ENCODE measurements at regions not wholly inside any gene's neighbourhood (a gene's known extent, or its start where the extent isn't known, plus 50 kb on each side); places are given as distances from the start of the nearest gene placed in this dataset.

DNA sequence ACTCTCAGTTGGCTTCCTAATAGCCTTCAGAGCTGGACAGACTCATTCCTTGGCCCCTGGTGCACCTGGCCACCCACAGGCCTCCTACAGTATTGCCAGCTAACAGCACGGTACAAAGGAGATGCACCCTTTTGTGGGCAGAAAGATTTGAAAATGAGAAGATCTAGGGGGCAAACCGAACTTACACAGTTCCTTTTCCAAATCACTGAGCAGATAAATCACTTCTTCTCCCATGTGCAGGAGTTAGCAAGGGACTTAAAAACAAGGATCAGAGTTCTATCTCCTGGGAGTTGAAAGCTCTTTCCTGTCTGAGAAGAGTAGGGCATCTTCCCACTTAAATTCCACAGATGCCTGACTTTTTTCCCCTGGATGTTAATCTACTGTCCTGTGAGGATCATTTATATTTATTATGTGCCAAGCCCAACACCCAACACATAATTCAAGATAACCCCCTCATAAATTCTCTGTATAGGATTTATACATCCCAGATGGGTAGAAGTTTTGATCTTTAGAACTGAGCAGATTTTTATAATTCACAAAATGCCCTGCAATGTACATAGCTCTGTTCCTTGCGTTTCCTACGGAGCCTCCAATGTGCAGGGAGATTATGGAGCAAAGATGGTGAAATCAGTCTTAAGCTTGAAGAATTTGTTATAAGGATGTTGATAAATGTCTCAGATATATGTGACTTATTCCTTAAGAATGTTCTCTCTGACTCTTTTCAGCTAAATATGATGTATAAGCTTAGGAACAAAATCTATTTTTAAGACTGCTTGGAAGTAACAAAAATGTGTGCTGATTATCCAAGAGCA lies 207.2 kb upstream of the DAPK1 start:
- no peak for DNase-seq

- DNase-seq: no peak
Measured at GRCh38 chr9:87292449-87293191, 205.0 kb upstream of the DAPK1 start.

- no peak for DNase-seq
Measured at GRCh38 chr9:87294126-87294525, 203.5 kb upstream of the DAPK1 start.

DNA sequence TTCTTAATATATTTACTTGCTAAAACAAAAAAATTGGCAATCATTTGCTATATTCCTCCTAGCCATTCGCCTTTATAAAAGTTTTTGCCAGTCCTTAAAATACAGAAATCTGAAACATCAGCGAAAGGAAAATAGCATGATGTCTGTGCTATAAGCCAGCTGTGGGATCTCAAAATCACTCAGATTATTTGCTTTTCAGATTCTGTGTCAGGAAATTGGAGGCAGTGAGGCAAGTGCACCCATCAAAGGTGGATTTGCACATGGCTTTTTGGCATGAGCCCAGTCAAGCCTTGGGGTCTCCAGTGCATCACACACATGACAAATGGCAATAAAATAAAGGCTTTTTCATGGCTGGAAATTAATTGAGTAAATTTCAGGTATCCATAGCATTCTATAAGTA lies 196.8 kb upstream of the DAPK1 start:
- DNase-seq: no peak

GRCh38 chr9:87301371-87301770 lies 196.3 kb upstream of the DAPK1 start:
- no peak for DNase-seq

DNA sequence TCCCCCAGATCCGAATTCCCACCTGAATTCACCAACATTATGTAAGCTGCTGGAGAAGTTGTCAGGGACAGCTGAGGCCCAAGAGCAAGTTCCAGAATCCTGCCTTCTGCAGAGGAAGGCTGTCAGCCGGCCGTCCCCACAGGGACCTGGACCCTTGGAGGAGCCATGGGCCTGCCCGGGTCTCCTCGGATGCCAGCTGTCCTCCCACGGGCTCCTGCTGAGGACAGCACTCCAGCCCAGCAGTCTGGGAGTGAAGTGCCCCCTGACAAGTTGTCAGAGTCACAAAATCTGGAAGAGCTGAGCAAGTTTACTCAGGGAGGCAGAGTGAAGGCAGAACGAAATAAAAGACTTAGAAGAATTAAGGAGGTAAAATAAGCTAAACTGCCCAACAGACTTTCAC lies 192.5 kb upstream of the DAPK1 start:
- DNase-seq: no peak

DNA sequence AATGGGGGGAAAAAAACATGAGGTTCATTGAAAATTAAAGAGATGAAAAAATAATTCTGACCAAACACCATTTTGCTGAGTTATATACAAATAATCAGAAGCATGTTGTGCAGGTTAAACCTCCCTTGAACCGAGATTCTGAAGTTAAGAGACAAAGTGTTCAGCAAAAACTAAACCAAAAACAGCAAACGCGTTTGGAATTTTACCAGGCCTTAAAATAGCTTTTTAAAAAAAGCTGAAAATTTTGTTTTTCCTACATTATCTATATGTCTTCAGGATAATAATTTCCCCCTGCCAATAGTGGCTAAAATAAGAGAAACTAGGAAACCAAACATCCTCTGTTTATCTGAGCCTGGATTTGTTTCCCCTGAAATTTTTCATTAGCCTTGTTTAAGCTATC lies 191.7 kb upstream of the DAPK1 start:
- no peak for DNase-seq

- no peak for DNase-seq
Measured at GRCh38 chr9:87307848-87308247, 189.8 kb upstream of the DAPK1 start.

DNA sequence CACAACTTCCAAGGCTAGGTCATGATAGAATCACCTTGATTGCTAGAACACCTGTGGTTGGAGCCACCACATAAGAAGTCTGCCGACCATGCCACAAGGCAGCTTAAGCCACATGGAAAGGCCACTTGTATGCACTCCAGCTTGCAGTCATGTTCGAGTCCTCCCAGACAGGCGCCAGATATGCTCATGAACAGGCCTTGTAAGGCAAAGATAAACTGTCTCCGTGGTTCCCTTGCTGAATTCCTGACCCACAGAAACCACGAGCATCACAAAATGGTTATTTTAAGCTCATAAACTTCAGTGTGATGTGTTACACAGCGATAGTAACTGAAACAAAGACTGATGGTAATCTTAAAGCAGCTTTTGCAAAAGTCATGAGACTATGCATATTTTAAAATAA lies 188.4 kb upstream of the DAPK1 start:
- no peak for DNase-seq

GRCh38 chr9:87310827-87311523 lies 186.7 kb upstream of the DAPK1 start:
- no peak for DNase-seq

DNA sequence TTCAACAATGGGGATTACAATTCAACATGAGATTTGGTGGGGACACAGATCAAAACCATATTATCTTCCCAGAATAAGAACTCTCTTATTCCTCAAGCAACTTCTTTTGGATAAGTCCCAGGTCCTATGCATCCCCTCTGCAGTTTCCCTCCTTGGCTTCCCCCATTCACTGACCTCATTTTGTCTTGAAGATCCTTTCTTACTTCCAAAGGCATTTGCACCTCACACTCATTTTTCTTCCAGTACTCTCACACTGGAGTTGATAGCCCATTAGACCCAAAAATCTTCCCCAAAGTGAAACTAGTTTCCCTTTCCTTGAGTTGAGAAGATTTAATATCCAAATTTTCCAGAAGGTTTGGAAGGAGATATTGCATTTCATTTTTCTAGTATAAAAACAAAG lies 178.0 kb upstream of the DAPK1 start:
- DNase-seq: no peak

DNA sequence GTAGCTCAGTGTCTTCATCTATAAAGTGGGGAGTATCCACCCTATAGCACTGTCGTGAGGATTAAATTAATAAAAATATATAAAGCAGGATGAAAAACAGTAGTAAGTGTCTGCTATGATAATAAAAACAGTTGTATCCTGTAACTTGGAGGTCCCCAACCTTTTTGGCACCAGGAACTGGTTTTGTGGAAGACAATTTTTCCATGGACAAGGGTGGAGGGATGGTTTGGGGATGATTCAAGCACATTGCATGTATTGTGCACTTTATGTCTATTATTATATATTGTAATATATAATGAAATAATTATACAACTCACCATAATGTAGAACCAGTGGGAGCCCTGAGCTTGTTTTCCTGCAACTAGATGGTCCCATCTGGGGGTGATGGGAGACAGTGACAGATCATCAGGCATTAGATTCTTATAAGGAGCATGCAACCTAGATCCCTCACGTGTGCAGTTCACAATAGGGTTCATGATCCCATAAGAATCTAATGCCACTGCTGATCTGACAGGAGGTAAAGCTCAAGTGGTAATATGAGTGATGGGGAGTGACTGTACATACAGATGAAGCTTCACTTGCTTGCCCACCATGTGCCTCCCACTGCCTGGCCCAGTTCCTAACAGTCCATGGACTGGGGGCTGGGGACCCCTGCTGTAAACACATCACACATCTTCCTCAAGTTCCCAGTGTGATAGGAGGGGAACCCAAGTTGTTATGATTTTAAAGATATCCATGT lies 177.4 kb upstream of the DAPK1 start:
- DNase-seq: no peak

- no peak for DNase-seq
Measured at GRCh38 chr9:87322840-87323635, 174.6 kb upstream of the DAPK1 start.

DNA sequence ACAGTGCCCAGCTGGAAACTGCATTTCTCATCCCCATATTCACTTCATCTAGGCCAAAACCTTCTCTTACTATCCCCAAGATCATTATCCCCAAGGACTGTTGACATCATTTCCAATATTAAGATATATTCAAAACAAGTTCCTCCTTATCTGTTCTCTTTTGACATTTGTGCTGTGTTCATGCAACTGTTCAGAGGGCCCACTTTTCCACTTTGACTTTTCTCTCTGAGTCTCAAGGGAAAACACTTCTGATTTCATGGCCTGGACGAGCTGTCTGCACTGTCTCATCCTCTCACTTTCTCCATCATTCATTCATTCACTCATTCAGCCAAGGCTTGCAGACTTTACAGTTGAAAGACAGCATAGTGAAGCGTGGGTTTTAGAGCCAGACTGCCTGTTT lies 173.7 kb upstream of the DAPK1 start:
- no peak for DNase-seq

DNA sequence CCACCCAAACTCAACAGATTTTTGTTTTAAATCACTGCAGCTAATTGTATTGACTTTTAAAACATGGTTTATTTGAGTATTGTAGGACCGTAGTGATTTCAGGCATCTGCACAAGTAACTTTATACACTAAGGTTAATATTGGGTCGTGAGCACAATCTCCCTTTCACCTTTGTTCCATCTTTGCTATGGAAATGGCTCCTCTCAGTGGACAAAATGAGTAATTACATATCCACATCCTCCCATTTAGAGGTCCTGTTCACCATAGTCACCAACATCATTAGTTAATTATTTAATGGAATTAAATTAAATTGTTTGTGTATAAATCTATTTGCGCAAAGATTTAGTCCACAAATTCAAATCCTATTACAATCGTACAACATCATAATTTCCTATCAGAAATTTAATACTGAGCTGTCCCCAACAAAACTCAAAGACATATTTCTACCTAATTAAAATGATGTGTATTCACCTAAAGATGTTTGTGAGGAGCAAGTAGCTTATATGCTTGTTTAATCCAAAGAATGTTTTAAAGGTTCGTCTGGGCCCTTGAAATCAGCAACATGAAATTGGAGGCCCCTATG lies 173.0 kb upstream of the DAPK1 start:
- DNase-seq: no peak

- no peak for DNase-seq
Measured at GRCh38 chr9:87327575-87328125, 170.0 kb upstream of the DAPK1 start.

DNA sequence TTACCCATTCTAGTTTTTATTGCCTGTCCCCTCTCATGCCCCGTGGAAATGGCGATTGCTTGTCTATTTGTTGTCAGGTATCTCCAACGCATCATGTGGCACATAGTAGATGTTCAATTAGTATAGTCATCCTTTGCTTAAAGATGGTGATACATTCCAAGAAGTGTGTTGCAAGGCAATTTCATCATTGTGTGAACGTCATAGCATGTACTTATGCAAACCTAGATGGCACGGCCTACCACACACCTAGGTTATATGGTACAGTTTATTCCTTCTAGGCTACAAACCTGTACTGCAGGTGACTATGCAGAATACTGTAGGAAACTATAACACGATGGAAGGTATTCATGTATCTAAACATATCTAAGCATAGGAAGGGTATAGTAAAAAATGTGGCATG lies 163.9 kb upstream of the DAPK1 start:
- DNase-seq: no peak

DNA sequence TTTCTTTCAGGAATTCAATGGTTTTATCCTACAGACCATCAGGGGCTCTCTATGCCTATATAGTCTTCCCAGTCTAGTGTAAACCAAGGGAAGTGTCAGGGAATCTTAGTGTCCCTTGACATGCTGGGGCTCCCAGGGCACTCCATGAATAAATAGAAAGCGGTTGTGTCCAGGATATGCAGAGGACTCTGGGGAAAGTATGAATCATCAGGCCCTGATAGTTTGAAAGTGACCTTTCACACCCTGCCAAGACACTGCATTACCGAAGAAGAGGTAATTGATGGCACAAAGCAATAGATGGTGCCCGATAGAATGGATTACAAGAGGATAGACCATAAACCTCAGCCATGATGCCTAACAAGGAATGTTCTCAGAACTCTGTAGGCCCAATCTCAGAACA lies 163.3 kb upstream of the DAPK1 start:
- DNase-seq: no peak

DNA sequence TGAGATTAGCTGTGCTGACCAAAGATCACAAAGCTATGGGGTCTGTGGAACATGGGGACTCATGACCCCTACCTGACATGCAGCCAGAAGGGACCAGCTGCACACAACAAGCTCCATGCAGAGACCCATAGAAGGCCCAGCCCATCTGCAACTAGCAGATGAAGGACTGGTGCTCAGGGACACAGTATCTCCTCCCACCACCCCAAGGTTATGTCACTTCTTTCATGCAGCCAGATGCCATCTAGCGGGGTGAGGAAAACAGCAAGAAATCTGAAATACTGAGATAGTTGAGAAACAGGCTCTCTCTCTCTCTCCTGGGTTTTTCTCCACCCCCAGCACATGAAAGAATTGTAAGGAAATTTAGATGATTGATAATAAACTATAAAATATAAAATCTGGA lies 161.3 kb upstream of the DAPK1 start:
- DNase-seq: no peak

DNA sequence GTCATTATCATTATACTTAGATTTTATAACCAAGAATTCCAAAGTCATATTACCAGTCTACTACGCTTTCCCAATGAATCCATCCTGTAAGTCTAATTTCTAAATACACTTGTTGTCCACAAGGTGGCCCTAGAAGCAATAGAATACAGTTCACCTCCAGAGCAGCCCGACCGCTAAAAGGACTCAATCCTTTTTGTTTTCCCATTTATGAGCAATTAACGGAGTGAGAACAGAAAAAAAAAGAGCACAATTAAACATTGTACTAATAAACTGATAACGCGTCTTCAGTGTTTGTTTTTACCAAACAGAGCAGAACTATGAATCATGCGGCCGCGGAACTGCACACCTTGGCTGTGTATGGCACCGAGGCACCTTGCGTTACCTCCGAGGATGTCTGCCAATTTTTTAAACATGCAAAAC lies 160.7 kb upstream of the DAPK1 start:
- DNase-seq: peak; percentile 54

GRCh38 chr9:87337335-87338087 lies 160.2 kb upstream of the DAPK1 start:
- no peak for DNase-seq
